GM12878 (cell line): ENCODE measurements at regions not wholly inside any gene's neighbourhood (a gene's known extent, or its start where the extent isn't known, plus 50 kb on each side); places are given as distances from the start of the nearest gene placed in this dataset.

Source experiments
- ATAC-seq: fragments of 200-7000 bp; cut with Tn5 transposase; 3 replicates; pipeline ENCODE4 v1.9.1; 2020; ENCODE audit warnings: mild to moderate bottlenecking, moderate library complexity
- BruUV-seq: library from RNA; stranded (reverse); fragments of 400-500 nt; replicated peaks from 2 replicates; lab custom pipeline; 2021; lab: Mats Ljungman, UMichigan
- CTCF ChIA-PET: fragments of 300-600 bp; sonication (Branson Sonifier 250); formaldehyde crosslinking; extraction: SDS; loops from one replicate; lab custom pipeline; 2021; ENCODE audit warnings: inconsistent platforms; lab: Yijun Ruan, JAX
- POLR2A ChIA-PET: fragments of 350-600 bp; formaldehyde crosslinking; extraction: SDS; loops from one replicate; lab custom pipeline; 2021; ENCODE audit warnings: inconsistent platforms; lab: Charles Lee
- RAD21 ChIA-PET: fragments of 300-600 bp; sonication (Branson Sonifier 250); formaldehyde crosslinking; loops from one replicate; lab custom pipeline; 2023; ENCODE audit warnings: antibody characterized with exemption; ENCODE audit not compliant: unreplicated experiment; lab: Charles Lee
- SMC1A ChIA-PET: fragments of 300-600 bp; sonication (Branson Sonifier 250); formaldehyde crosslinking; loops from one replicate; lab custom pipeline; 2023; ENCODE audit not compliant: unreplicated experiment, uncharacterized antibody; lab: Charles Lee
- DNase-seq: peaks from one replicate; pipeline ENCODE4 v3.0.0-alpha.2; 2011; ENCODE audit warnings: low read depth, low spot score
- FAIRE-seq: peaks from 3 replicates; lab custom pipeline; 2011; peaks lifted over from hg19 to GRCh38; lab: Jason Lieb, UNC
- H2AFZ ChIP-seq: 2 replicates; pipeline ENCODE4 v1.6.0; 2011; ENCODE audit warnings: low read depth, low read length, control low read depth; ENCODE audit not compliant: control insufficient read depth
- H3K27ac ChIP-seq: 2 replicates; pipeline ENCODE4 v1.5.1; 2011; ENCODE audit warnings: control low read depth; ENCODE audit not compliant: control insufficient read depth, insufficient read depth
- H3K27me3 ChIP-seq, 2 experiments: replicated peaks in 1 of 2; 2 replicates each; pipeline versions ENCODE4 v1.6.0 to v1.6.1; 2011; ENCODE audit warnings: low read length in 1 of 2; ENCODE audit not compliant: control insufficient read depth in 2 of 2, insufficient read depth in 2 of 2
- H3K36me3 ChIP-seq, 2 experiments: 2 replicates each; pipeline ENCODE4 v1.5.1; 2011; ENCODE audit warnings: low read length in 1 of 2; ENCODE audit not compliant: control insufficient read depth in 2 of 2, insufficient read depth in 2 of 2
- H3K4me1 ChIP-seq: 2 replicates; pipeline ENCODE4 v1.6.1; 2011; ENCODE audit warnings: mild to moderate bottlenecking, low read length, moderate library complexity, mixed read lengths; ENCODE audit not compliant: control insufficient read depth, insufficient read depth
- H3K4me2 ChIP-seq: 2 replicates; pipeline ENCODE4 v1.6.0; 2011; ENCODE audit warnings: control low read depth; ENCODE audit not compliant: control insufficient read depth, insufficient read depth
- H3K4me3 ChIP-seq: fragments of 200-600 bp; sonication (generic); 2 replicates; pipeline ENCODE4 v1.5.1; 2016
- H3K79me2 ChIP-seq: 2 replicates; pipeline ENCODE4 v1.6.0; 2011; ENCODE audit warnings: low read length; ENCODE audit not compliant: control insufficient read depth, insufficient read depth
- H3K9ac ChIP-seq: 2 replicates; pipeline ENCODE4 v1.8.0; 2011; ENCODE audit warnings: low read length, control low read depth, mixed read lengths; ENCODE audit not compliant: control insufficient read depth, insufficient read depth
- H3K9me3 ChIP-seq: replicated peaks from 3 replicates; pipeline ENCODE4 v1.5.1; 2011; ENCODE audit warnings: mild to moderate bottlenecking, low read length; ENCODE audit not compliant: control insufficient read depth, insufficient read depth
- H4K20me1 ChIP-seq: 2 replicates; pipeline ENCODE4 v1.6.0; 2011; ENCODE audit not compliant: control insufficient read depth, insufficient read depth
- HDAC2 ChIP-seq: fragments of 200-600 bp; sonication (generic); IDR thresholded peaks from 2 replicates; pipeline ENCODE4 v1.6.1; 2017
- KAT2A ChIP-seq: conservative IDR thresholded peaks from 2 replicates; pipeline ENCODE4 v1.6.1; 2011; ENCODE audit warnings: low read depth, low read length; ENCODE audit not compliant: control insufficient read depth
- POU2F2 ChIP-seq: IDR thresholded peaks from 3 replicates; pipeline ENCODE4 v1.6.1; 2011; ENCODE audit warnings: low read depth, mild to moderate bottlenecking, low read length, borderline replicate concordance
- SMAD5 ChIP-seq: IDR thresholded peaks from 2 replicates; pipeline ENCODE4 v1.6.1; 2016; ENCODE audit warnings: antibody characterized with exemption, low read depth
- STAT3 ChIP-seq: IDR thresholded peaks from 2 replicates; pipeline ENCODE4 v1.6.1; 2011; ENCODE audit warnings: low read depth, low read length, improper control_type of control experiment
- SUZ12 ChIP-seq: fragments of 200-600 bp; sonication (generic); IDR thresholded peaks from one replicate; pipeline ENCODE4 v1.6.1; 2018; ENCODE audit warnings: antibody characterized with exemption, mild to moderate bottlenecking; ENCODE audit not compliant: unreplicated experiment
- ZBTB11 ChIP-seq: fragments of 450-650 bp; formaldehyde crosslinking; IDR thresholded peaks from 2 replicates; pipeline ENCODE4 v1.5.0; 2022; ENCODE audit warnings: mild to moderate bottlenecking, missing genetic modification characterization
- ZNF622 ChIP-seq: fragments of 450-650 bp; IDR thresholded peaks from 2 replicates; pipeline ENCODE4 v1.6.1; 2017; ENCODE audit warnings: mild to moderate bottlenecking, inconsistent platforms
- in situ Hi-C: fragments of 300-500 bp; cut with MboI; formaldehyde crosslinking; loops from 9 replicates; pipeline ENCODE4 v1.14.3; 2018; ENCODE audit warnings: mixed read lengths
- intact Hi-C: fragments of 100-400 bp; cut with micrococcal nuclease; formaldehyde crosslinking; loops from one replicate; pipeline ENCODE4 v1.14.2; 2022; ENCODE audit not compliant: unreplicated experiment

GRCh38 chr10:53543410-53543809 lies 770.8 kb upstream of the MBL2 start (continued):
- TF ChIP-seq SUZ12 (no peak), POU2F2 (no peak), STAT3 (no peak), ZBTB11 (CRISPR knock-in tag) (no peak)

DNA sequence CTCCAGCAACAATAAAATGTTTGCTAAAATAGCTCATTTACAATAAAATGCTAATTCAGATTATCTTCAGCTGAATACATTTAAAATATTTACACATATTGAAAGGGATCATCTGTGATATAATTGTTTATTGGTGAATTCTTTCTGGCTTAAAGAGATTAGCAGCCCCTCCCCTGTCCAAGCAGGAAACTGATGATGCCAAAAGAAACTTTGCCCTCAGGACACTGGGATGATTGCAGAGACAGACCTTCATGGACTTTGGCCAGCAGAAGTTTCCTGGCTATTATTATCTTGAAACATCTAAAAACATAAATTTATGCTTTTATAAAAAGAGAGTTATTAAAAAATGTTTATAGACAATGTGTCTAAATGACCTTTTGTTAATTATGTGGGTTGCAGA lies 764.9 kb upstream of the MBL2 start:
- intact Hi-C loops = no loop called here
- no peak overlapping the region for H3K9ac ChIP-seq
- in situ Hi-C loops = no loop called here
- H3K79me2 ChIP-seq = no peaks in the 10 kb centered on the region
- no peaks in the 10 kb centered on the region for H3K27me3 ChIP-seq
- DNase-seq = no peak
- H3K4me1 ChIP-seq = no peaks in the 10 kb centered on the region
- no peak for ATAC-seq
- H3K4me3 ChIP-seq = no peak overlapping the region
- H3K4me2 ChIP-seq = no peak overlapping the region
- ChIA-PET RAD21 (no interaction called here), POLR2A (interaction anchor here (0.6 kb wide), 1 partner anchor 43 kb away, joined by 3 read pairs; no protein-coding TSS in a partner anchor), SMC1A (no interaction called here), CTCF (no interaction called here)
- no peak for FAIRE-seq
- BruUV-seq = no TSS peak
- H3K9me3 ChIP-seq = no peaks in the 10 kb centered on the region
- TF ChIP-seq HDAC2 = no peak
- no peak for TF ChIP-seq ZNF622
- TF ChIP-seq KAT2A = no peak
- TF ChIP-seq SMAD5 = no peak
- H3K36me3 ChIP-seq = no peaks in the 10 kb centered on the region
- no peak overlapping the region for H2AFZ ChIP-seq
- no peaks in the 10 kb centered on the region for H4K20me1 ChIP-seq
- H3K27ac ChIP-seq = no peak overlapping the region
